Thyroid gland (tissue), 4 donors: ENCODE measurements at regions not wholly inside any gene's neighbourhood (a gene's known extent, or its start where the extent isn't known, plus 50 kb on each side); places are given as distances from the start of the nearest gene placed in this dataset.

Experiments
- DNase-seq, 2 donors: peaks; one replicate each; pipeline ENCODE4 v3.0.0-alpha.2; 2019
- H3K27ac ChIP-seq, 3 donors: fragments of 200-600 bp; sonication (generic); 1 replicate in 2 of 3; 2 replicates in 1 of 3; pipeline ENCODE4 v1.5.1; 2016 to 2019; ENCODE audit warnings: mild to moderate bottlenecking in 1 of 3, moderate library complexity in 1 of 3
- H3K27me3 ChIP-seq: fragments of 200-600 bp; sonication (generic); one replicate; pipeline ENCODE4 v1.5.1; 2019
- H3K36me3 ChIP-seq, 2 donors: fragments of 200-600 bp; sonication (generic); one replicate each; pipeline ENCODE4 v1.5.1; 2016 to 2019
- H3K4me1 ChIP-seq, 2 donors: fragments of 200-600 bp; sonication (generic); one replicate each; pipeline ENCODE4 v1.5.1; 2017 to 2019
- H3K4me3 ChIP-seq, 3 donors: fragments of 200-600 bp; sonication (generic); replicated peaks in 1 of 3; 1 replicate in 2 of 3; 2 replicates in 1 of 3; pipeline ENCODE4 v1.5.1; 2016; ENCODE audit warnings: mild to moderate bottlenecking in 1 of 3
- H3K9me3 ChIP-seq: fragments of 200-600 bp; sonication (generic); one replicate; pipeline ENCODE4 v1.5.1; 2017
- POLR2A ChIP-seq, 2 donors: fragments of 450-650 bp; IDR thresholded peaks; one replicate each; pipeline ENCODE4 v1.6.1; 2017; ENCODE audit warnings: antibody characterized with exemption in 2 of 2, mild to moderate bottlenecking in 2 of 2, moderate library complexity in 1 of 2
- WGBS, 2 donors: methylation state at CpG; one replicate each; pipeline ENCODE4 v1.1.5; 2017; 5-methylcytosine and 5-hydroxymethylcytosine counted together
- intact Hi-C: fragments of 100-400 bp; cut with DNase I; formaldehyde crosslinking; loops from one replicate; pipeline ENCODE4 v1.15.1; 2023
- TF ChIP-seq, protein P1 (sequence below), 6 experiments: fragments of 200-600 bp in 3 of 6; fragments of 450-650 bp in 3 of 6; sonication (generic) in 3 of 6; IDR thresholded peaks; one replicate each; pipeline ENCODE4 v1.5.1; 2016 to 2019; ENCODE audit warnings: antibody characterized with exemption in 6 of 6, mild to moderate bottlenecking in 2 of 6, inconsistent platforms in 1 of 6, moderate library complexity in 1 of 6

GRCh38 chr3:39000008-39000450 is 51.7 kb downstream of the SCN11A start:
- no peak for DNase-seq
- TF ChIP-seq, protein P1, sequence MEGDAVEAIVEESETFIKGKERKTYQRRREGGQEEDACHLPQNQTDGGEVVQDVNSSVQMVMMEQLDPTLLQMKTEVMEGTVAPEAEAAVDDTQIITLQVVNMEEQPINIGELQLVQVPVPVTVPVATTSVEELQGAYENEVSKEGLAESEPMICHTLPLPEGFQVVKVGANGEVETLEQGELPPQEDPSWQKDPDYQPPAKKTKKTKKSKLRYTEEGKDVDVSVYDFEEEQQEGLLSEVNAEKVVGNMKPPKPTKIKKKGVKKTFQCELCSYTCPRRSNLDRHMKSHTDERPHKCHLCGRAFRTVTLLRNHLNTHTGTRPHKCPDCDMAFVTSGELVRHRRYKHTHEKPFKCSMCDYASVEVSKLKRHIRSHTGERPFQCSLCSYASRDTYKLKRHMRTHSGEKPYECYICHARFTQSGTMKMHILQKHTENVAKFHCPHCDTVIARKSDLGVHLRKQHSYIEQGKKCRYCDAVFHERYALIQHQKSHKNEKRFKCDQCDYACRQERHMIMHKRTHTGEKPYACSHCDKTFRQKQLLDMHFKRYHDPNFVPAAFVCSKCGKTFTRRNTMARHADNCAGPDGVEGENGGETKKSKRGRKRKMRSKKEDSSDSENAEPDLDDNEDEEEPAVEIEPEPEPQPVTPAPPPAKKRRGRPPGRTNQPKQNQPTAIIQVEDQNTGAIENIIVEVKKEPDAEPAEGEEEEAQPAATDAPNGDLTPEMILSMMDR (IDR thresholded peaks at IDR 0.05) = peak in 3 of 6 experiments; percentile 55 to 71 (median 57)
- no peak for TF ChIP-seq POLR2A (IDR thresholded peaks at IDR 0.05)
- H3K27me3 ChIP-seq = no peaks in the 10 kb centered on the region
- H3K4me3 ChIP-seq = no peak overlapping the region
- H3K9me3 ChIP-seq = no peaks in the 10 kb centered on the region
- no peaks in the 10 kb centered on the region for H3K36me3 ChIP-seq
- 29 to 63% methylated on average over 1 of the region's 1 CpG for WGBS, 2 donors
- H3K4me1 ChIP-seq = no peaks in the 10 kb centered on the region
- intact Hi-C loops = no loop called here
- no peak overlapping the region for H3K27ac ChIP-seq

GRCh38 chr3:38998086-38998485 is 53.7 kb downstream of the SCN11A start:
- Histone ChIP-seq H3K4me1 (no peaks in the 10 kb centered on the region), H3K4me3 (no peak overlapping the region), H3K27me3 (no peaks in the 10 kb centered on the region), H3K27ac (no peak overlapping the region), H3K9me3 (no peaks in the 10 kb centered on the region), H3K36me3 (no peaks in the 10 kb centered on the region)
- intact Hi-C loops = no loop called here
- 69 to 71% methylated on average over 3 of the region's 3 CpGs for WGBS, 2 donors
- no peak for DNase-seq
- TF ChIP-seq, protein P1 (IDR thresholded peaks at IDR 0.05) = no peak
- no peak for TF ChIP-seq POLR2A (IDR thresholded peaks at IDR 0.05)

GRCh38 chr3:38996193-38996592 is 55.6 kb downstream of the SCN11A start:
- H3K27ac ChIP-seq = no peak overlapping the region
- TF ChIP-seq, protein P1 (IDR thresholded peaks at IDR 0.05) = no peak
- no peak for TF ChIP-seq POLR2A (IDR thresholded peaks at IDR 0.05)
- 75 to 79% methylated on average over 1 of the region's 1 CpG for WGBS, 2 donors
- no peaks in the 10 kb centered on the region for H3K27me3 ChIP-seq
- intact Hi-C loops = no loop called here
- H3K4me3 ChIP-seq = no peak overlapping the region
- no peaks in the 10 kb centered on the region for H3K9me3 ChIP-seq
- H3K36me3 ChIP-seq = no peaks in the 10 kb centered on the region
- DNase-seq = no peak
- no peaks in the 10 kb centered on the region for H3K4me1 ChIP-seq

DNA sequence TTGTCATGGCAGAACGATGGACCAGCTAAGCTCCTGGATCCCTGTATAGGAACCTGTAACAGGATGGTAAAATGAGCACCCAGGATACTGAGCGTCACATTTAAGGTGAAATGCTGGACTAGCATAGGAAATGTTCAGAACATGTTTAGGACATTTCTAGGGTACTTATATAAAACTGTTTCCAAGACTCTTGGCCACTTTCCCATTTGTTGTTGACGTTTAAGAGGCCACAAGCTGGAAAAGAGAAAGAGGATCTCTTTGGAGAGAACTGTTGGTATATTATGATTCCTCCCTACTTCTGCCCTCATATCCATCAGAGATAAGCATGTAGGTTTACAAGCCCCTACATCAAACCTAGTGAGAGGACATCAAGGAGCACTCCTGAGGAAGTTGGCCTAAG is 57.5 kb downstream of the SCN11A start:
- TF ChIP-seq, protein P1 (IDR thresholded peaks at IDR 0.05) = no peak
- no peak for TF ChIP-seq POLR2A (IDR thresholded peaks at IDR 0.05)
- no peaks in the 10 kb centered on the region for H3K9me3 ChIP-seq
- H3K36me3 ChIP-seq = no peaks in the 10 kb centered on the region
- DNase-seq = no peak
- H3K4me1 ChIP-seq = no peaks in the 10 kb centered on the region
- intact Hi-C loops = no loop called here
- H3K4me3 ChIP-seq = no peak overlapping the region
- H3K27me3 ChIP-seq = no peaks in the 10 kb centered on the region
- no peak overlapping the region for H3K27ac ChIP-seq
- 63 to 65% methylated on average over 3 of the region's 3 CpGs for WGBS, 2 donors

DNA sequence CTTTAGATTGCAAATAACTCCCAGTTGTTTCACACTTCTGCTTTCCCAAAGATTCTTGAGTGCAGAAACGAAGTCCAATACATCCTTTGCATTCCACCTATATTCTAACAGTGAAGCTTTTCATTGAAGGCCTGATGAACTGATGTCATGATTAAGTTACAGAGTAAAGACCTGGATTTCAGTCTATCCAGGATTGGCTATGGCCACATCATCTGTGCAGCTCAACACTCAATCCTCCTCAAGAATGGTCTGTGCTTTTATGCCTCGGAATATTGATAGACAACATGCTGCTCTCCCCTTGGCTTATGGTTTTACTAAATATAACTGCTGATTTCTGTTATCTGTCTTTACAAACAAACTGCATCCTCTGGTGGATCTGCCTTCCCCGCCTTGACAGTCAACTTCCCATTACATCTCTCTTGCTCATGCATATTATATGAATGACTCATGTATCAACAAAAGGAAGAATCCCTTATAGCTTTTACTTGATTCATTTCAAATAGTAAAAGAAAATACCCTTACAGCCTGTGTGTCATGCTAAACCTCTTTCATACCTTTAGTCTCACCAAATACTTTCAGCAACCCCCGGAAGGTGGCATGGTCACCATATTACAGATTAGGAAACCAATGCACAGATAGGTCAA is 59.5 kb downstream of the SCN11A start:
- Histone ChIP-seq H3K4me1 (no peaks in the 10 kb centered on the region), H3K4me3 (no peak overlapping the region), H3K27ac (no peak overlapping the region), H3K36me3 (no peaks in the 10 kb centered on the region), H3K9me3 (no peaks in the 10 kb centered on the region), H3K27me3 (no peaks in the 10 kb centered on the region)
- TF ChIP-seq, protein P1 (IDR thresholded peaks at IDR 0.05) = no peak
- no peak for TF ChIP-seq POLR2A (IDR thresholded peaks at IDR 0.05)
- DNase-seq = no peak
- intact Hi-C loops = no loop called here
- WGBS, 2 donors = 89 to 92% methylated on average over 4 of the region's 4 CpGs
